Stimulated activated CD4-positive, alpha-beta T cell treated with anti-CD3 and anti-CD28 coated beads, Interleukin-15, amount 100 ng/mL, for 48 hours (primary cell): ENCODE measurements at regions not wholly inside any gene's neighbourhood (a gene's known extent, or its start where the extent isn't known, plus 50 kb on each side); places are given as distances from the start of the nearest gene placed in this dataset.

Source experiments
- DNase-seq, 2 donors: peaks; one replicate each; pipeline ENCODE4 v3.0.0-alpha.2; 2020; ENCODE audit warnings: low read depth in 2 of 2

DNA sequence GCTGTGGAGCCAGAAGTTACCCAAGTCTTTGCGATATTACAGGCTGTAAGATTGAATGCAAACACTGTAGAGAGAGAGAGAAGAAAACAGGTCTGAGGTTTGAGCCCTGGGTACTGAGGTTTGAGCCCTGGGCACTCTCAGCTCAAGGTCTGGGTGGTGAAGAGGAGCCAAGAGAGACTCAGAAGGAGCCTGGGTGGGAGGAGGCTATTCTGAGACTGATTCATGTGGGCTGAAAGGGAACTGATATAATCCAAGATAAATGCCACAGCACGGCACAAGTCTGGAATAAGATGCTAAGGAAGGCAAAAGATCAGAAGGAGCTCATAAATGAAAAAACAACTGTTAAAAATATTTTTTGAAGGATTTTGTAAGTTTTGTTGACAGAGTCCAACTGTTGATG, 407.6 kb upstream of the HS6ST1 start:
- DNase-seq: no peak

DNA sequence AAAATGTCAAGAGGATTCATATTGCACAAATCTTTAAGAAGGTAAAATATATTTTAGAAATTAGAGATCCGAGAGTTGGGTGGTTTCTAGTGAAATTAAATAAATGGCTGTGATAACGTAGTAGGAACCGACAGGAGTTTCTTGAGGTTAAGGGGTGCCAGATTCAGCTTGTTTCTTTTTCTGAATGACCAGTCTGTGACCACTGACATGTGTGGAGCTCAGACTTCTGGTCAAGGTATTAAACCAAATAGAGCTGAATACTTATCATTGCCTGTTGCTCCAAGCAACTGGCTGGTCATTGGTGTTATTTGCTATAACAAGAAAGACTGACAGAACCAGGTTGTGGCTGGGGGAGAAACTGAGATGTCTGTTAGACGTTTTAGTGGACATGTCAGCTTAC, 408.2 kb upstream of the HS6ST1 start:
- DNase-seq: no peak

DNA sequence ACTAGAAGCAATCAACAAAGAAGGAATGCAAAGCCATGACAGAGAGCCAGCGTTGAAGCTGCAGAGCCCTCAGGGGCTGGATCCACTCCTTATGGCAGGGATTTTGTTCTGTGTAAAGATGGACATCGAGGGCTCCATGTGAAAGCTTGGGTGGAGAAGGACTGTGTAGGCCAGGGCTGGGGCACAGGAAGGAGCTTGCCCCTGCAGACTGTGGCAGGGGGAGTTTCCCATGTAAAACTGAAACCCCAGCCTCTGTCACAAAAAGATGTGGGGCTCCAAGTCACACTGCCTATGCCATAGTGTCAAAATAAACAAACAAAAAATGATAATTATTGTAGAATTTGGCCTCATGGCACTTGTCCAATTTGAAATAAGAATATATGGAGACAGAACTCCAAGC, 408.7 kb upstream of the HS6ST1 start:
- DNase-seq: no peak

DNA sequence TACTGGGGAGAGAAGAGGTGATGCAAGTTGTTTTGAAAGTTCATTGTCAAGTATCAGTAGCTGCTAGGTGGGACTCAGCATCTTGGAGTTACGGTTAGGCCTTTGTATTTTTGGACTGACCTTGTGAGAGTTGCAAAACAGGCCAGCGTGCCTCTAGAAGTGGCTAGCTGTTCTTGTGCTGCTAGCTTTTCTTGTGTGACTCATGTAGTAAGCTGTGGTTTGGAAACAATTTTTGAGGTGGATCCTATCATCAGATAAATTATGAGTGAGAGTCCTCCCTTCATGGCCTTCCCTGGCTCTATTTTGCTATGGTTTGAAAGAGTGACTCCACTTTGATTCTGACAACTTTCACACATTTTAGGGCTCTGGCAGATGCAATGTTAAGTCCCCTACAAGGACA, 409.2 kb upstream of the HS6ST1 start:
- no peak for DNase-seq

DNA sequence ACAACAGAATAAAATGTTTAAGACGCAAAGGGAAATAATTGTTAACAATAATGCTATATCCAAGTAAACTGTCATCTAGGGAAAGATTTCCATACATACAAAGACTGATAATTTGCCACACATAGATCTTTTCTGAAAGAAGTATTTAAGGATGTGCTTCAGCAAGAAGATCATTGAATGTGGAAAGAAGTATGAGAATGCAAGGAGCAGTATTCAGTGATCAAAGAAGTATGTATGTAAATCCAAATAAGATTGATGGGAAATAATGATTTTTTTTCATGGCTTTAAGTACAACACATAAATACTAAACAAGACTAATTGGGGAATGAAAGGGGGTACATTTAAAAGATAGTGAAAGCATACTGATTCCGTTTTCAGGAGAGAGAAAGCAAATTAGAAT, 410.4 kb upstream of the HS6ST1 start:
- DNase-seq: no peak

DNA sequence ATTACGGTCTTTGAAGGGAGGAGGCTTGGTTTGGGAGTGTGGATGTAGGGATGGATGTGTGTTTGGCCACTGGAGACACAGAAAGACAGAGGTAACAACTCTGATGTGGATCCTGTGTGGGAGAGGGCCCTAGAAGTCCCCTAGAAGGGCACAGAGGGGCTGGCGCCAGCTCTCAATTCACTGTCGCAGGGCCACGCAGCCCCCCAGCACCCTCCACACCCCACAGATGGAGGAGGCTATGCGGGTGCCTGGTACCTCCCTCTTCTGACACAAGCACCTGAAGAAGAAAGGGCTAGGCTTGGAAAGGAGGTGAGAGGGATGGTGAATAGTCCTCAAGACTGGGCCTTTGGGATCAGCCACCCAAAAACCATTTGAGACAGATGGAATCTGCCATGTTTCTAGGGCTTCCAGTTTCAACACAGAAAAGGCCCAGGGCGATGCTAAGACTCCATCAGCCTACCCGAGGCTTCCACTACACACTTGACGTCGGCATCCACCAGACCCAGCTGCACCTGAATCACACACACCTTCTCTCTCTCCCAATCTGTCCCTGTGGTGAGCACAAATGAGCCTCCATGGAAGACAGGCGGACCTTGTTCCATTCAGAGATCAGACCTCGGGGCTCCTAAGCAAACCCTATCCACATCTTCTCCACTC, 413.5 kb upstream of the HS6ST1 start:
- no peak for DNase-seq

DNA sequence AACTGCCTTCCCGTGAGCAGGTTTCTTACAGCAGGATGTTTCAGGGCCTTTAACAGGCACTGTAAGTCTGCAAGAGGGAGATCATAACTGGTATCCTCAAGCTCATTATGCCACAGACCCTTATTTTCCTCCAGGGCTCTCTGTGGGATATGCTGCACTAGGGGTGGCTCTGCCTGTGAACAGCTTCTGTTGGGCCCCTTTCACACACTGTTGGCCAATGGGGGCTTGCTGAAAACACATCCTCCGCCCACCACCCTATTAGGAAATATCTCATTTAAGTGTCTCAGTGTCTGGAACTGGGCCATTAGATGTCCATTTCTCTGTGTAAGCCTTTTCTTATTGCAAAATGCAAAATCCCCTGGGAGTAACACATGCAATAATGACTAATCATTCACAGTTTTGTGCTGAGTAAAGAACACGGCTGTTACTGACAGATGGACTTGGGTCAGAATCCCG, 414.3 kb upstream of the HS6ST1 start:
- DNase-seq: no peak

DNA sequence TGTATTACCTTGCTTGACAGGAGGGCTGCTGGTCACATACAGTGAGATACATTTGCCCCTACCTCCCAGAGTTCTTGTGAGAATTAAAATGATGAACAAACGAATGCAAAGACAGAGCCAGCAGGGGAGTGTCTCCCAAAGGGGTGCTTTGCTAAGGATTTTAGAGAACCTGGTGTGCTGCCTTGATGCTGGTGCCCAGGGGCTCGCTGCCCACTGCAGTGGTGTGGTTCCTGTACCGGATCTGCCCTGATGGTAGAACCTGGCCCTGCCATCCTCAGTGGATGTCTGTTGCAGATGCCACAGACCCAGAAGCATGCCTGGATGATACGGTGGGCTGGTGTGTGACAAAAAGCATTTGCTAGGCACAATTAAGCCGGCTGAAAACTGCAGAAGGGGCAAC, 414.8 kb upstream of the HS6ST1 start:
- DNase-seq: no peak

DNA sequence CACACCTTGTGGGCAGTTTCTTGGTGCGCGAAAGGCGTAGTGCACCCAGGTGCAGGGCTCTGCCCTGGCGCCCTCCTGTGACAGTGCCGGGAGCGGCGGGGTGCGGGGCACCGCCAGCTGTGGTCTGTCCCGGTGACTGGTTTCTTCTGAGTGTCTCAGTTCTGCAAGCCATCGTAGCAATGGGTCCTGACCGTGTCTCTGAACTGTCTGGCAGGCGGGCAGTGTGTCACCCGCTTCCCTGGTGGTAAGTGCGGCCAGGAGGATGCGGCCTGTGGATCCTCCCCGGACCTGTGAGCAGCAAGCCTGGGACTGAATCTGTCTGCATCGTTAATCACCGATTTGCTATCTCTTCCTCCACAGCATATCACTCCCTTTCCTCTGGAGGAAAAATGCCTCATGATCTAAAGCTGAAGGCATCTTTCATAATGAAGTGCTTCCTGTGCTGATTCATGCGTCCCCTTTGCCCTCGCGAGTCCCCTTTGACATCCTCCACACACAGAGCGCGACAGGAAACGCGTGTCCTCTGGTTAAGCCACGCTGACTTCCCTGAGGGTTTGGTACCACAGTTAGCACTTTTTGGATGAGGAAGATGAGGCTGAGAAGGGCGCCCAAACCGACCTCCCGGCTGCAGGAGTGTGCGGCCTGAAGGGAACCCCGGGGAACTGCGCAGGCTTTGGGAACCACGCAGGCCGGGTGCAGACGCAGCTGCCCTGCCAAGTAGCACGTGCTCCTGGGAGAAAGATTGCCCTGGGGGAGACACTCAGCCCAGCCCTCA, 416.0 kb upstream of the HS6ST1 start:
- DNase-seq: no peak

DNA sequence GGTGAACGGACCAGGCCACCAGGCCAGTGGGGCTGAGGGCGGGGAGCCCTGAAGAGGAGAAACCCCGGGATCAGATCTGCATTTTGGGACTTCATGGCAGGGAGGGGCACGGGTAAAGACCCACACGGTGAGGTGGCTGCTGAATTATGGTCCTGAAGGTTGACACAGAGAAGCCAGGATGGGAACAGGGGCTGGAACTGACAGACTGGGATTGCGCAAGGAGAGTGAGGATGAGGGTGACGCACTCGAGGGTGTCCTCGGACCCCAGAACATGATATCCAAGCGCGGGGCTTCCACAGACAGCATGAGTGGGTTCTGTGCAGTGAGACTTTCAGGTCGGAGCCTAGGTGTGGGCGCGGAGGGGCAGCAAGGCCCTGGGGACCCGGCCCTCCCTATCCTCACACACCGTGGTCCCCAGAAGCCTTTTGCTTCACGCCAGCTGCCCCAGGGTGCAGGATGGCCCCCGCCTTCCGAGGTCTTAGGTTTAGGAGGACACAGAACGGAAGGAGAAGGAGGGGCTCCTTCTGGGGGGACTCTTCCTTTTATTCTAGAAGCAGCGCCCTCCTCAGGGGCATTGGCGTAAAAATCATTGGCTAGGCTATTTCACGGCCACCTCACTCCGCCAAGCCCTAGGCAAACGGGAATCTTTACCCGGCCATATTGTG, 416.8 kb upstream of the HS6ST1 start:
- DNase-seq: no peak

DNA sequence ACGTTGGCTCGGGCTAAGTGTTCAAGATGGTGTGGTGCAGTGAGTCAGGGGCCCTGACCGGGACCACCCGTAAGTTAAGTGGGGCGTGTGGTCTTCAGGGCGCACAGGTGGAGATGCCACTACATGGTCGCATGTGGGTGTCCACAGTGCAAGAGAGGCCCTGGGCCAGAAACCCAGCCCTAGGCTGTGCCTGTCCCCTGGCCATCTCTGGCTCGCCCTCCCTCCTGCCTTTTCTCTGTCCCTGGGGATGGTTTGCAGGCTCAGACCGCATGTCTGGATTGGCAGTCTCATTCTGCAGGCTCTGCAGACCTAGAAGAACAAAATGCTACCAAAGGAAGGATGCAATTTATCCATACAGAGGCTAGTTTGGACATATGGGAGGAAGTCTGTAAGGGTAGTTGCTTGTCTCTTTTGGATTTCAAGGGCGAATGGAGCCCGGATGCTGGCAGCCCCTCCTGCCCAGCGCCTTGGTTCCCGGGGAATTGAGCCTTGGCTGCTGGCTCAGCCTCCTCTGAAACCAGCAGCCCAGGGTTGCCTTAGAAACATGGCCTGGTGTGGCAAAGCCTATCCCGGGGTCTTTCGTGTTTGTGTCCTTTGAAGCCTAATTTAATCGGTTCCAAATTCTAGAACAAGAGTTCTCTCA, 417.5 kb upstream of the HS6ST1 start:
- no peak for DNase-seq

DNA sequence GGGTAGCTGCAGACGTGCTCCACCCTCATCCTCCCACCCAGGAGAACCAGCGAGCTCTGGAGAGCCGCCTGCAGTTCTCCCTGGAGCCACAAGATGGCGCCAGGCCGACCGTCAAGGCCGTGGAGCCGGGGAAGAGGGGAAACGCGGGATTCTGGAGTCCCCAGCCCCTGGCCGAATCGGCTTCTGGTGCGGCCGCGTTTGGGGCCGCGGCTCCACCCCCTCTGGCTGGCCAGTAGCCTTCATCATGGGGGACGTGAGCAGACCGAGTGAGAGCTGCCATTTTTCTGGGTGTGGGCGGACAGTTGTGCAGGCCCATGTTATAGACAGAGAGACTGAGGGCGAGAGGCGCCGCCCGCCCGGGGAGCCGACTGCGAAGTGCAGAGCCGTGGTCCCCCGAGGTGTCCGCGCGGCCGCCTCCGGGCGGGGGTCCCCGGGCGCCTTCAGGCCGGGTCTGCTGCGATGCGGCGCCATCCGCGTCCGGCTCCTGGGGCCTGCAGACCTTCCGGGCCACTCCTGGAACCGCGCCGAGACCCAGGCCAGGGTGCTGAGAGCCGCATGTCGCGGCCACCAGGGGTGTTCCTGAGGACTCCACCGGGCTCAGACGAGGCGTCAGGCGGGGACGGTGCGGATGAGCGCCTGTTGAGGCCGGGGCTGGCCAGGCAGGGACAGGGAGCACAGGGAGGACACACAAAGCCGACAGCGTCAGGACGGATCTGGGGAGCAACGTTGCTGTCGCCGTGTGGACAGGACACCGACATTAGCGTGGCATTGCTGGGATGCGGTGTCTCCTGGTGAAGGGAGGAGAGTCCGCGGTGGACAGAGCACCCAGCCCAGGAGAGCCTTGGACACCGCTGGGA, 418.2 kb upstream of the HS6ST1 start:
- DNase-seq: peak; percentile 36 to 48

DNA sequence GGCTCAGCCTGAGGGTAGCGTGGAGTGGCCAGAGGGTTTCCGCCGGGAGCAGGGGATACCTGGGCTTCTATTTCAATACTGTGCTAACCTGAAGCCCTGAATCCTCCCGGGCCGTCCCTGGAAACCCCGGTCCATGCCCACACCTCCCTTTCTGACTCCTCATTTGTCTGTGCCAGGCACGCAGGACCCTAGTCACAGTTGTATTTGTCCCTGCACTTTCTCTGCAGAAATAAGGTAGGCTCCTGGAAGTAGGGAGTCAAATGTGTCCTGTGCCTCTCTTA, 418.8 kb upstream of the HS6ST1 start:
- DNase-seq: no peak

DNA sequence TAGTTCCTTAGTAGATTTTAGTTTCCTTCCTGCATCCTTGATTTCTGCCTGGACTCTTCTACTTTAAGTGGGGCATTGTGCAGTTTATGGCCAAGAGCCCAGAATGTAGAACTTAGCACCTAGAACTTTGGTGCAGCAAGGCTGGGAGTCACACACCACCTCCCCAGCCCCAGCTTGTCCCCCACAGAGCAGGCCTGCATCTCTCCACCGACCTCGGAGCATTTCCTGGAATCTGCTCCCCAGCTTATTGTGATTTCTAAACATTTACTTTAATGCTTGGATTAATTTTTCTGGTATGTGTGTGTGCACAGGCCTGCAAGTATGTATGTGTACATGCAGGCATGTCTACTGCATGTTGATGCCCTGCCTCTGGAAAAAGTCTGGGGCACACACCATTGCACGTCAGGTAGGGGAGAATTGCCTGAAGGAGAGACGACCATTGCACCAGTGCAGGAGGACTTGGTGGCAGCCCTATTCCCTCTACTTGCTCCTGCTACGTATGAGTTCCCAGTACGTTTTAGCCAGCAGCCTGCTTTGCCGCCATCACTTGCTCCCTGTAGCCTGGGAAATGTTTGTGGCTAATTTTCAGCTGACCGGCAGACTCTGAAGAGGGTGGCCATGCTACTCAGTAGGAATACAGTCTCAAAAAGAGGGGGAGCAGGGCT, 419.9 kb upstream of the HS6ST1 start:
- DNase-seq: no peak

DNA sequence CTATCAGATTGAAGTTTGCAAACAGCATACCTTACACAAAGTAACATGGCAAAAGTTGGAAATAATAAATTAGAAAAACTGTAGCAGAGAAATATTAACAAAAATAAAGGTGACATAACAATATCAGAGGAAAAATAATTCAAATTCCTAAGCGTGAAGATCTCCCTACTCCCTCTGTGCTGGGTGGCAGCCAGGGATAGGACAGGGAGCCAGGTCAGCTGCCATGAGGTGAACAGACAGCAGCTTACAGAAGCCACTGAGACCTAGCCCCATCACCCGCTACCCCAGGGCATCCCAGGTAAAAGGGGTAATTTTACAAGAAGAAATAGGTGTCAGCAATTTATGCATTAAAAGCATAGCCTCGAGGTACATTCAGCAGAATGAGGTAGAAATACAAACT, 423.8 kb upstream of the HS6ST1 start:
- no peak for DNase-seq

DNA sequence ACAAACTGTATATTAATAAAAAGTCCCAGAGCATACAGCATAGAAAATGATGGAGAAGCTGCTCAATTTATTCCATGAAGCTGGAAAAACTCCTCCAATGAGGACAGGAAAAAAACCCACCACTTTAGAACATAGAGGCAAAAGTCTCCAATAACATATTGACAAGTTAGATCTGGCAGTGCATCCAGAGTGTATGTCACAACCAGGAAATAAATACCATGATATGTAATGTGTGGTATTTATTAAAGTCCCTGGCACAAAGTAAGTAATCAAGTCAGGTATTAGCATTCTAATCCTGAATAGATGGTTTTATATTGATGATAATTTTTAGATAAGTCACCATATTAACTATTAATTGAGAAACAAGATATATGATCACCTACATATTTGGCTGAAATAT, 427.3 kb upstream of the HS6ST1 start:
- no peak for DNase-seq

DNA sequence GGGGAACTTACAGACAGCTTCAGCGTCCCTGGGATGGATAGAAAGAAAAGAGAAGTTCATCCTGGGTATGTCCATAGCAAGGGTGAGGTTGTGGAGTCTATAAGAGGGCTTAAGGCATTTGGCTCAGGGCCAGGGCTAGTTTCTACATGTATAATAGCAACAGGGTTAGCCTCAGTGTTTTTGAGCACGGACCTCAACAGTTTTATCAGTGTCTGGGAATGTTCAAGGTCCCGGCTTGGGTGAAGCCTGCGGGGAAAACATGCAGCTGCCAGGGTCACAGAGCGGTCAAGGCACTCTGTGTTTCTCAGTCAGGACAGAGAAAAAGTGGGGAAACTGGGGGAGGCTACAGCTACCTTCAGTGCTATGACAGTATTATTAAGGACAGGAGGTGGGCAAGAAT, 427.7 kb upstream of the HS6ST1 start:
- DNase-seq: no peak

DNA sequence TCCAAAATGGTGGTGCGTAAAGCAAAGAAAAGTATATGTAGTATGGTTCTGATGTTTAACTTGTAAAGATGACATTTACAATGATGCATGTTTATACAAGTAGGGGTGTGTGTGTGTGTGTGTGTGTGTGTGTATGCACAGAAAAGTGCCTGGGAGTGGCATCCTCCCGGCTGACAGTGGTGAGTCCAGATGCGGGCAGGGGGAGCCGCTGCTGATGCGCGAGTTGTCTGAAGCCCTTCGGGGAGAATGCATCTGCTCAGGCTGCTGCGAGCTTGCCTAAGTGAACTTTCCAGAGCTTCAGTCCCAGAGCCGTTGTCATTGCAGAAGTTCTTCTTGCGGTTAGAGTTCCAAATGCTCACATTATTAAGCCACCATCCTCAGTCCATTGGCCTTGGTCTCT, 429.7 kb upstream of the HS6ST1 start:
- no peak for DNase-seq

DNA sequence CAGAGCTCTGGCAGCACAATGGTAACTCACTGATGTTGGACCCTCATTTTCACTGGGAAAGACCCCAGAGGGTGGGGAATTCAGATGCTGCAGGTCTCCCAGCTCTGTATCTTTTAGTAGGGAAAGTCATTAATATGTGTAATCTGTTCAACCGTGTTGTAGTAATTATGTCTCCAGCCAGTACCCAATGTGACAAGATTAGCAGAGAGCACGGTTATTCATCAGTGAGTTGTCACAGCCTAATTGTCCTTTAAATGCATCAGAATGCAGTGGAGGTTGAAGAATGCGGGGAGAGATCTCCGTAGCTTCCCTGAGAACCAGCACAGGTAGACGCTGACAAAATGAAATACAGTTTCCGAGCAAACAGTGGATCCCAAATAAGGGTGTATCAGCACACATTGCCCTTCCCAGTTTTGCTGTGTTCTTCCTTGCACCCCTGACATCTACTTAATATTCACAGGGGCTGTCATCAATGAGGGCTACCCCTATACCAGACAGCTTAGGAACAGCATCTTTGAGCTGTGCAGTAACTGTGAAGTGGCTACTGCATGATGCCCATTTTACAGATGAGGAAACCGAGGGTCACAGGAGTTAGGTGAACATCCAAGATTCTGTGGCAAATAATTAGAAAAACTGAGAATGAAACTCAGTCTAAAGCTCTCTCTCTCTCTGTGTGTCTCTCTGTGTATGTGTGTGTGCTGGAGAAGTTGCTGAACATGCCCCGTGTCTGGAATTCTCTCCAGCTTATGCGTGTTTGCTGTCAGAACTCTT, 430.4 kb upstream of the HS6ST1 start:
- DNase-seq: no peak

DNA sequence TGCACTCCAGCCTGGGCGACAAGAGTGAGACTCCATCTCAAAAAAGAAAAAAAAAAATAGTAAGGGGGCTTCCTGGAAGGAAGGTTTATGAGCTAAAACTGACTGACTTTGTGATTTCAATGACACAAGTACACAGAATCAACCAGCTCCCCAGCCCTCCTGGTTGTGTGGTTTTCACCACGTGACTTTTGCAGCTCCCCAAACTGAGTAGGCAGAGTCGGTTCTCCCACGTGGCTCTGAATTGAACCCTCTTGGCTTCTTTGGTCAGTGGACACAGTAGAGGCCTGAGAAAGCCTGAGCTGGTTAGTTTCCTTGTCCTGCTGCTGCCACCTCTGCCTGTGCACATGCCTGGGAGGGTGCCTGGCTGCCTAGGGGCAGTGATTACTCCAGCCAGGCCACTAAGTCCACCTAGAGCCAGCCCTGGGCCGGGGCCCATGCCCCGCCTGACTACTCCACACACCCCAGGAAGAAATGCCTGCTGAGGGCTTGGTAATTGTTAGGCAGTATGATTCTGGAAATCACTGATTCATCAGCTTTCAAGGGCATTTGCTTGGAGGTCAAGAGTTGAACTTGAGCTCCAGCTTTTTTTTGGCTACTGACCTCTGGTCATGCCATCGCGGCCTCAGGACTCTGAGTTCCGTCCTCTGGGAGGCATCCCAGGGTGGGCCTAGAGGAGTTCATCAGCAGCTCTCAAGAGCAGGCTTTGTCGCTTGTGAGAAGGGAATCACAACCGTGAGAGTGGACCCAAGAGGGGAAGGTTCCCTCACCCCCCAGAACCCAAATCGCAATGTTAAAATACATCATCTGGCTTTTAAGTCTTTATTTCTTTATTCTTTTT, 431.9 kb upstream of the HS6ST1 start:
- DNase-seq: no peak
